VCaP (cell line): ENCODE measurements at regions not wholly inside any gene's neighbourhood (a gene's known extent, or its start where the extent isn't known, plus 50 kb on each side); places are given as distances from the start of the nearest gene placed in this dataset.
A peak's percentile ranks its signal among the peaks of the same experiment; 100 is the strongest.

Source experiments
- H3K27ac ChIP-seq: fragments of 450-650 bp; 2 replicates; pipeline ENCODE4 v1.5.1; 2017
- TF ChIP-seq, protein P1 (sequence below): fragments of 450-650 bp; conservative IDR thresholded peaks from 2 replicates; pipeline ENCODE4 v1.5.1; 2017; ENCODE audit warnings: mild to moderate bottlenecking, moderate library complexity

DNA sequence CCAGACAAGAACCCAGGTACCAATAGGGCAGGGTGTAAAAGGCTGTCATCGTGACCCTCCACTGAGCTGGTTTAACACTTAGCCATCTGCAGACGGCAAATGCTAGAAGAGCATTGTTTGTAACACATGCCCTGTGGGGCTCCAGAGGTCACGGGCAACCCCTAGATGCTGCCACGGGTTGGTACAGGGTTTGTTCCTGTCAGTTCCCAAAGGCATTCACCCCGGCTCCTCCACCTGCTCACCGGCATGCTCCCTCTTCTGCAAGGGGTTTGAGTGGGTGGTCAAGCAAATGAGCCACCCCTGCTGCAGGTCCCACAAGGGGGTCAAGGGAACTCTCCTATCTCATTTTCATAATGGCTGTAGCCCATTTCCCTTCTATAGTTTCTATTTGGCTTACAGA lies 229.3 kb downstream of the ZPLD1 start:
- H3K27ac ChIP-seq, result no peak overlapping the region
- TF ChIP-seq, protein P1, sequence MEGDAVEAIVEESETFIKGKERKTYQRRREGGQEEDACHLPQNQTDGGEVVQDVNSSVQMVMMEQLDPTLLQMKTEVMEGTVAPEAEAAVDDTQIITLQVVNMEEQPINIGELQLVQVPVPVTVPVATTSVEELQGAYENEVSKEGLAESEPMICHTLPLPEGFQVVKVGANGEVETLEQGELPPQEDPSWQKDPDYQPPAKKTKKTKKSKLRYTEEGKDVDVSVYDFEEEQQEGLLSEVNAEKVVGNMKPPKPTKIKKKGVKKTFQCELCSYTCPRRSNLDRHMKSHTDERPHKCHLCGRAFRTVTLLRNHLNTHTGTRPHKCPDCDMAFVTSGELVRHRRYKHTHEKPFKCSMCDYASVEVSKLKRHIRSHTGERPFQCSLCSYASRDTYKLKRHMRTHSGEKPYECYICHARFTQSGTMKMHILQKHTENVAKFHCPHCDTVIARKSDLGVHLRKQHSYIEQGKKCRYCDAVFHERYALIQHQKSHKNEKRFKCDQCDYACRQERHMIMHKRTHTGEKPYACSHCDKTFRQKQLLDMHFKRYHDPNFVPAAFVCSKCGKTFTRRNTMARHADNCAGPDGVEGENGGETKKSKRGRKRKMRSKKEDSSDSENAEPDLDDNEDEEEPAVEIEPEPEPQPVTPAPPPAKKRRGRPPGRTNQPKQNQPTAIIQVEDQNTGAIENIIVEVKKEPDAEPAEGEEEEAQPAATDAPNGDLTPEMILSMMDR, result no peak

DNA sequence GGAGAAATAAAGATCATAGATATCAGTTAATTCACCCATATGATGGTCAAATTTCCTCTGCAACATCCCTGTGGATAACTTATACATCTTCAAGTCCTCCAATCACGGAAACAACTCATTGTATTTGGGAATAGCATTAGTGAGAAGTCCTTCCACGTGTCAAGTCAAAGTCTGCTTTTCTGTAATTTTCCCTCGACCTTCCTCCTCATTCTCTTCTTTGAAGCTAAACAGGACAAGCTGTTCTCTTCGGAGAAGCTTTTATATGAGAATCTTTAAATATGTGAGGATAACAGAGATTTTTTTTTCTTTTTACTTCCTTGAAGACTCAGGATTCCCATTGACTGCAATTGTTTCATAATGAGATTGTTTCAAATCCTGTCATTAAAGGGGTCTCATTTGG lies 230.4 kb downstream of the ZPLD1 start:
- H3K27ac ChIP-seq, result no peak overlapping the region
- TF ChIP-seq, protein P1, result no peak

DNA sequence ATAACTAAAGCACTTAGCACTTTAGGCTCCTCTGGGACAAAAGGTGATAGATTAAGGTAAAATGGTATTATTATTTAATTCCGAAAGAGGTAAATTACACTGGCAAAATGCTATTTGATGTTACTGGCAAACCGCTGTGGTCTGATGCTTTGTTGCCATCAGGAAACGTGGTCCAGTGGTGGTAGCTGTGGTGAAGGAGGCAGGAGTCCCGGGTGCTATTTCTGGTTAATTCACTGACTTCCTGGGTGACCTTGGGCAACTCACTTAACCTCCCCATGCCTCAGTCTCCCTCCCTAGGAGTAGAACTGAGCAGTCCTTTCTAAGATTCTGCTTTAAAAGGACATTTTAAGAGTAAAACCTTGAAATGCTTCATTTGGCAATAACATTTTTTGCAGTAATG lies 233.4 kb downstream of the ZPLD1 start:
- TF ChIP-seq, protein P1, result no peak
- H3K27ac ChIP-seq, result no peak overlapping the region

DNA sequence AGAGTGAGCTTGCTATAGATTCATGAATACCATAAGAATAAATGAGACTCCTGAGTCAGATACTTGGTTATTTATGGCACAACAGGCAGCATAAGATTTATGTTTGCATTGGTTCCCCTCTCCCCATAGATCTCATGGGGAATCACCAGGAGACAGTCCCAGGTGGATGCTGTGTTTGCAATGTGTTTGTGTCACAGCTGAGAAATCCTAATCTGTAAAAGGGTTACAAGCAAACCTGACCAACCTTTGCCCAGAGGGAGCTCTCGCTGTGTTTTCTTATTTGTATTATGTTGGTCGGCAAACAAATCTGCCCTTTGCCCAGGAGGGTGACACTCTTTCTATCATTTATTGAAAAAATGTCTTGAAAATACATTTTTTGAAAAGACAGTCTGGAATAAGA lies 236.2 kb downstream of the ZPLD1 start:
- TF ChIP-seq, protein P1, result no peak
- no peak overlapping the region for H3K27ac ChIP-seq

DNA sequence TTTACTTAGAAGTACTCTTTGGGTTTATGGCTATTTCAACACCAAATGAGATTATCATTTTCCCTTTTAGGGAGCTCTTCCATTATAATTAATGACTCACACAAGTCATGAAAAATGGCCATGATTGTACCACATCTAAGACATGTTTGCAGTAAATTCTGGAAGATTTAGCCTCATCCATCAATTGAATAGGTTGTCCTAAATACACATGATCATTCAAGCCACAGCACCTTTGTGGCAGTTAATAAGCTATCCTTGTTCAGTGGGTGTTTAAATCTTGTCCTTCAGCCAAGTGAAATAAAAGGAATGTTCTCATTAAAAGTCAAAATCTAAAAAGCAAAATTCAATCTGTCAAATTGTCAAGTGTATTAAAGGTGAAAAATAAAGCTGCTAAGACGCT lies 237.5 kb downstream of the ZPLD1 start:
- TF ChIP-seq, protein P1, result no peak
- no peak overlapping the region for H3K27ac ChIP-seq

DNA sequence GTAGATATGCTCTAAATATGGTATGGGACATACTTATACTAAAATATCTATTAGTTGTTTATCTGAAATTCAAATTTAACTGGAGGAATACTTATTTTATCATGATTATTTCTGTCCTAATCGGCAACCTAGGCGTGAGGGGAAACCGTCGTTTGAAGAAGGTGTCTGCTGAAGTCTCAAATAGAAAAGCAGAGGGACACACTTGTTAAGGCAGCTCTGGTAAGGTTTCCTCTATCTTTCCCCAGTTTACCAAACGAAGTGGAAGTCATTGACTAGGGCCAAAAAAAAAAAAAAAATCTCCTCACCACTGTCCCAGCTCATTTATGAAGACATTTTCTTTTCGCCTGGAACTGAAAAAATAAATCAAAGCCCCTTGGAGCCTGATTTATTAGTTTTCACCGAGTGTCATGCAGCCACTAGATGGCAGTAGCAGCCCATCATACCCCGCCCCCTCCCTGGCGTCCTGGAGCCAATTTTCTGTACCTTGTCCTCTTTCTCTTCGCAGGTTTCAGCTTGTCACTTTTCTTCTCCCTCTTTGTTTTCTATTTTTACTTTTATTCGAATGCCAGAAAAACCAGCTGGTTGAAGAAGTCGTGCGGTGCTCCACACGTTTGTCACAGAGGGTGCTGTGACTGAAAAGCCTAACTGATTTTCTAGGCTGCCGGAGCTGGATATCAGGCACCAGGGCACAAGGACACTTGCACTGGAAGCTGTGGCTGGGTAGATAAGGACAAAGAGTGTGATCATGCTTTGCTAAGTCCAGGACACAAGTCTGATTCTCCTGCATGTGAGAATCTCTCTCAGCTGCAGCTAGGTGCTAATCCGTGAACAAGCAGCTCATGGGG lies 238.7 kb downstream of the ZPLD1 start:
- no peak overlapping the region for H3K27ac ChIP-seq
- TF ChIP-seq, protein P1, result peak; percentile 86

DNA sequence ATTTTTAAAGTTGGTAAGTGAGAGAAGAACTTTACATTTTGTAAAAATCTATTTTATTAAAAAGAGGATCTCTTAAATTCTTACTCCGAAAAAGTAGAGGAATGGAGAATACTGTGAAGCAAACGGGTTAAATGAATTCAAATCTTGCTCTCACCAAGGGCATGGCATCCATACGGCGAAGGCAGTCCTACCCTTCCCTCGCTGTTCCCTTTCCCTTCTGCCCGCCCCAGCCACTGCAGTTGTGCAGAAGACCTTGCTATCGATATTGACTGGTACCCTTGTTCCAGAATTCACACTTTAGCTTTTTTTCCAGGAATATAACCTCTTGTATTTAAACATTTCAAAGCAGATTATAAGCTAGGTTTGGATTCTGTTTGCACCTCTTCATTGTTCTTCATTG lies 239.5 kb downstream of the ZPLD1 start:
- TF ChIP-seq, protein P1, result no peak
- no peak overlapping the region for H3K27ac ChIP-seq
